Psoas muscle (tissue), 7 donors: ENCODE measurements at regions not wholly inside any gene's neighbourhood (a gene's known extent, or its start where the extent isn't known, plus 50 kb on each side); places are given as distances from the start of the nearest gene placed in this dataset.

Source experiments
- ATAC-seq, 4 donors: fragments of 200-7000 bp; cut with Tn5 transposase; one replicate each; pipeline ENCODE4 v1.9.1; 2020; ENCODE audit warnings: moderate library complexity in 3 of 4, mild to moderate bottlenecking in 2 of 4
- DNase-seq, 2 donors: peaks; one replicate each; pipeline ENCODE4 v3.0.0-alpha.2; 2020
- H3K27ac ChIP-seq: fragments of 200-600 bp; one replicate; pipeline ENCODE4 v1.8.0; 2022
- H3K27me3 ChIP-seq, 3 donors: fragments of 200-600 bp in 1 of 3; one replicate each; pipeline versions ENCODE4 v1.6.1 to v1.8.0; 2013 to 2022; ENCODE audit warnings: low read length in 2 of 3, mild to moderate bottlenecking in 2 of 3, moderate library complexity in 1 of 3; ENCODE audit not compliant: insufficient read depth in 3 of 3
- H3K36me3 ChIP-seq, 2 donors: fragments of 200-600 bp in 1 of 2; one replicate each; pipeline versions ENCODE4 v1.6.1 to v1.8.0; 2013 to 2022; ENCODE audit warnings: low read depth in 1 of 2, mild to moderate bottlenecking in 1 of 2, moderate library complexity in 1 of 2; ENCODE audit not compliant: insufficient read depth in 1 of 2
- H3K4me1 ChIP-seq: fragments of 200-600 bp; one replicate; pipeline ENCODE4 v1.8.0; 2022
- H3K4me3 ChIP-seq: fragments of 200-600 bp; one replicate; pipeline ENCODE4 v1.8.0; 2022; ENCODE audit warnings: mild to moderate bottlenecking
- H3K9me3 ChIP-seq: fragments of 200-600 bp; one replicate; pipeline ENCODE4 v1.8.0; 2022
- CTCF ChIP-seq: fragments of 200-600 bp; IDR thresholded peaks from one replicate; pipeline ENCODE4 v1.8.0; 2022; ENCODE audit warnings: antibody characterized with exemption
- WGBS, 3 donors: extraction: QIAGEN DNeasy Blood & Tissue Kit; methylation state at CpG; one replicate each; pipeline versions ENCODE4 v1.1.6 to v1.1.7; 2013; 5-methylcytosine and 5-hydroxymethylcytosine counted together
- intact Hi-C, 2 donors: fragments of 100-400 bp; cut with DNase I; formaldehyde crosslinking; loops; one replicate each; pipeline versions ENCODE4 v1.11.0 to v1.14.2; 2022
- donor health status: healthy with polysubstance abuse.
- donor health status: DM: no; HTN: no; CAD: no; lungs with moderate emphysema.
- donor health status: Bipolar disorder and iron deficiency.
- donor health status: healthy.
- donor health status: DM: yes; HTN: yes; CAD: no.
- donor health status: DM: no; HTN: no; CAD: no.
- donor health status: DM: yes; HTN: yes; CAD: no.

- 78 to 82% (median 78%) methylated on average over 4 of the region's 4 CpGs for WGBS, 3 donors
- H3K4me1 ChIP-seq: no peaks in the 10 kb centered on the region
- intact Hi-C loops: no loop called here
- no peaks in the 10 kb centered on the region for H3K27me3 ChIP-seq
- no peak overlapping the region for H3K4me3 ChIP-seq
- ATAC-seq: no peak
- H3K27ac ChIP-seq: no peak overlapping the region
- no peak for DNase-seq
- TF ChIP-seq CTCF: no peak
- no peaks in the 10 kb centered on the region for H3K9me3 ChIP-seq
- no peaks in the 10 kb centered on the region for H3K36me3 ChIP-seq
These were observed 1133.8 kb downstream of the TECRL start for GRCh38 chr4:63275491-63275890.

GRCh38 chr4:63269156-63269555 lies 1140.1 kb downstream of the TECRL start:
- no peak for ATAC-seq
- DNase-seq: no peak
- no peak for TF ChIP-seq CTCF
- no peaks in the 10 kb centered on the region for H3K4me1 ChIP-seq
- H3K27ac ChIP-seq: no peak overlapping the region
- no peaks in the 10 kb centered on the region for H3K9me3 ChIP-seq
- no peaks in the 10 kb centered on the region for H3K36me3 ChIP-seq
- H3K27me3 ChIP-seq: no peaks in the 10 kb centered on the region
- WGBS, 3 donors: 83 to 94% (median 92%) methylated on average over 1 of the region's 1 CpG
- no peak overlapping the region for H3K4me3 ChIP-seq
- intact Hi-C loops: no loop called here

GRCh38 chr4:63233671-63234070 lies 1175.6 kb downstream of the TECRL start:
- no peak for DNase-seq
- intact Hi-C loops: no loop called here
- no peak for ATAC-seq
- WGBS, 3 donors: 64 to 72% (median 65%) methylated on average over 1 of the region's 1 CpG
- Histone ChIP-seq H3K9me3 (no peaks in the 10 kb centered on the region), H3K4me3 (no peak overlapping the region), H3K27me3 (no peaks in the 10 kb centered on the region), H3K4me1 (no peaks in the 10 kb centered on the region), H3K36me3 (no peaks in the 10 kb centered on the region), H3K27ac (no peak overlapping the region)
- TF ChIP-seq CTCF: no peak

- Histone ChIP-seq H3K4me3 (no peak overlapping the region), H3K4me1 (no peaks in the 10 kb centered on the region), H3K36me3 (no peaks in the 10 kb centered on the region), H3K9me3 (no peaks in the 10 kb centered on the region), H3K27ac (no peak overlapping the region), H3K27me3 (no peaks in the 10 kb centered on the region)
- DNase-seq: no peak
- WGBS, 3 donors: 61 to 74% (median 73%) methylated on average over 1 of the region's 1 CpG
- ATAC-seq: no peak
- intact Hi-C loops: no loop called here
- no peak for TF ChIP-seq CTCF
These were observed 1177.2 kb downstream of the TECRL start for GRCh38 chr4:63232058-63232457.

- H3K4me3 ChIP-seq: no peak overlapping the region
- H3K27me3 ChIP-seq: no peaks in the 10 kb centered on the region
- H3K27ac ChIP-seq: no peak overlapping the region
- H3K9me3 ChIP-seq: no peaks in the 10 kb centered on the region
- H3K4me1 ChIP-seq: no peaks in the 10 kb centered on the region
- WGBS, 3 donors: 33 to 50% (median 45%) methylated on average over 1 of the region's 1 CpG
- DNase-seq: no peak
- TF ChIP-seq CTCF: no peak
- ATAC-seq: no peak
- intact Hi-C loops: no loop called here
- no peaks in the 10 kb centered on the region for H3K36me3 ChIP-seq
These were observed 1183.0 kb downstream of the TECRL start for GRCh38 chr4:63226229-63226628.
